ENCODE measurements at regions not wholly inside any gene's neighbourhood (a gene's known extent, or its start where the extent isn't known, plus 50 kb on each side); places are given as distances from the start of the nearest gene placed in this dataset.

- TF ChIP-seq CBX8 (IDR thresholded peaks at IDR 0.05; ENCODE audit: borderline replicate concordance, low read depth, low read length) (no peak), SP1 (IDR thresholded peaks at IDR 0.05; ENCODE audit: low read depth, low read length) (no peak), POLR2A (IDR thresholded peaks at IDR 0.05; ENCODE audit: control extremely low read depth in 1 of 2, low read depth in 2 of 2, low read length in 2 of 2) (no peak), E2F6 (IDR thresholded peaks at IDR 0.05) (no peak), GTF2F1 (IDR thresholded peaks at IDR 0.05; ENCODE audit: borderline replicate concordance, low read depth, low read length) (no peak), SP2 (IDR thresholded peaks at IDR 0.05; ENCODE audit: low read length) (no peak), RXRA (IDR thresholded peaks at IDR 0.05; ENCODE audit: insufficient read depth, low read depth, low read length) (no peak), CTCF (IDR thresholded peaks at IDR 0.05; ENCODE audit: control extremely low read depth in 1 of 3, insufficient read depth in 1 of 3, low read depth in 1 of 3, low read length in 3 of 3) (no peak), MAX (IDR thresholded peaks at IDR 0.05) (no peak), HDAC6 (IDR thresholded peaks at IDR 0.05; ENCODE audit: low read depth, low read length) (no peak), CBX5 (IDR thresholded peaks at IDR 0.05; ENCODE audit: low read depth, low read length) (no peak), TEAD4 (IDR thresholded peaks at IDR 0.05; ENCODE audit: low read depth, low read length) (no peak), USF2 (IDR thresholded peaks at IDR 0.05; ENCODE audit: low read length) (no peak)
- TF ChIP-seq, protein P1, sequence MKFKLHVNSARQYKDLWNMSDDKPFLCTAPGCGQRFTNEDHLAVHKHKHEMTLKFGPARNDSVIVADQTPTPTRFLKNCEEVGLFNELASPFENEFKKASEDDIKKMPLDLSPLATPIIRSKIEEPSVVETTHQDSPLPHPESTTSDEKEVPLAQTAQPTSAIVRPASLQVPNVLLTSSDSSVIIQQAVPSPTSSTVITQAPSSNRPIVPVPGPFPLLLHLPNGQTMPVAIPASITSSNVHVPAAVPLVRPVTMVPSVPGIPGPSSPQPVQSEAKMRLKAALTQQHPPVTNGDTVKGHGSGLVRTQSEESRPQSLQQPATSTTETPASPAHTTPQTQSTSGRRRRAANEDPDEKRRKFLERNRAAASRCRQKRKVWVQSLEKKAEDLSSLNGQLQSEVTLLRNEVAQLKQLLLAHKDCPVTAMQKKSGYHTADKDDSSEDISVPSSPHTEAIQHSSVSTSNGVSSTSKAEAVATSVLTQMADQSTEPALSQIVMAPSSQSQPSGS (IDR thresholded peaks at IDR 0.05; ENCODE audit: low read length): no peak
Measured at GRCh38 chr11:10388574-10388973, 66.5 kb upstream of the AMPD3 start.
